ENCODE measurements at regions not wholly inside any gene's neighbourhood (a gene's known extent, or its start where the extent isn't known, plus 50 kb on each side); places are given as distances from the start of the nearest gene placed in this dataset.
"Not testable (repeated sequence)": the region's sequence is repeated elsewhere in the genome, so short reads cannot be mapped to it uniquely, and the experiment has no call there.

DNA sequence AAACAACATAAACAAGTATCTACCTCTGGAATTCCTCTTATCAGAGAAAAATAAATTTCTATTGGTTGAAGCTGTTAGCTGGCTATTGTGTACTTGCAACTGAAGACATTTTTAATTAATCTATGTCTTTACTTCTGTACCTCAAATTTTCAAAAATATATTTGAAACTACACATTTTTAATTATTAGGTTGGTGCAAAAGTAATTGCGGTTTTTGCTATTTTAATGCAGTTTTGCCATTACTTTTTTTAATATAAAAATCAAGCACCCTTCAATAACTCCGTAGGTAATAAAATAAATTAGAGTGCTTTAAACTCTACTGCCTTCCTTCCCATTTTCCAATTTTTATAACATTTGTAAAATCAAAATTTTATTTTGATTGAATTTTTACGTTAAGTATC is 262.1 kb upstream of the DUSP10 start:
- DNase-seq = no peak
- H3K4me3 ChIP-seq = no peak overlapping the region
- H3K4me1 ChIP-seq = no peaks in the 10 kb centered on the region
- no peaks in the 10 kb centered on the region for H3K9me3 ChIP-seq (replicated peaks)
- no peak overlapping the region for H3K27ac ChIP-seq (replicated peaks)
- no peaks in the 10 kb centered on the region for H3K36me3 ChIP-seq
- TF ChIP-seq, protein P1, sequence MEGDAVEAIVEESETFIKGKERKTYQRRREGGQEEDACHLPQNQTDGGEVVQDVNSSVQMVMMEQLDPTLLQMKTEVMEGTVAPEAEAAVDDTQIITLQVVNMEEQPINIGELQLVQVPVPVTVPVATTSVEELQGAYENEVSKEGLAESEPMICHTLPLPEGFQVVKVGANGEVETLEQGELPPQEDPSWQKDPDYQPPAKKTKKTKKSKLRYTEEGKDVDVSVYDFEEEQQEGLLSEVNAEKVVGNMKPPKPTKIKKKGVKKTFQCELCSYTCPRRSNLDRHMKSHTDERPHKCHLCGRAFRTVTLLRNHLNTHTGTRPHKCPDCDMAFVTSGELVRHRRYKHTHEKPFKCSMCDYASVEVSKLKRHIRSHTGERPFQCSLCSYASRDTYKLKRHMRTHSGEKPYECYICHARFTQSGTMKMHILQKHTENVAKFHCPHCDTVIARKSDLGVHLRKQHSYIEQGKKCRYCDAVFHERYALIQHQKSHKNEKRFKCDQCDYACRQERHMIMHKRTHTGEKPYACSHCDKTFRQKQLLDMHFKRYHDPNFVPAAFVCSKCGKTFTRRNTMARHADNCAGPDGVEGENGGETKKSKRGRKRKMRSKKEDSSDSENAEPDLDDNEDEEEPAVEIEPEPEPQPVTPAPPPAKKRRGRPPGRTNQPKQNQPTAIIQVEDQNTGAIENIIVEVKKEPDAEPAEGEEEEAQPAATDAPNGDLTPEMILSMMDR (IDR thresholded peaks at IDR 0.05; ENCODE audit: borderline replicate concordance) = no peak
- intact Hi-C loops (cut with micrococcal nuclease) = no loop called here
- no peaks in the 10 kb centered on the region for H3K27me3 ChIP-seq (ENCODE audit: low read depth)

DNA sequence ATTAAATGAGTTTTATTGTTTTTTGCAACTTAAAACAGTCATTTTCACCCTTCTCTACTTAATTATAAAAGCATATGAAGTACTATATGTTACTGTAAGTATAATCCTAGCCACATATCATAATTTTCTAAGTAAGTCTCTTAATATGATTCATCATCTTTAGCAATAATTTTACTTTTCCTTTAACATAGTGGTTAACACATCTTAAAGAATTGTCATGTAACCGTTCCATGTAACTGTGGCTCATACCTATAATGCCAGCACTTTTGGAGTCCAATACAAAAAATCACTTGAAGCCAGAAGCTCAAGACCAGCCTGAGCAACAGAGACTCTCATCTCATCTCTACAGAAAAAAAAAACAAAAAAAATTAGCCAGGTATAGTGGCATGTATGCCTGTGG is 260.6 kb upstream of the DUSP10 start:
- no peak for DNase-seq
- H3K9me3 ChIP-seq (replicated peaks) = no peaks in the 10 kb centered on the region
- H3K4me1 ChIP-seq = no peaks in the 10 kb centered on the region
- no peak overlapping the region for H3K4me3 ChIP-seq
- intact Hi-C loops (cut with micrococcal nuclease) = no loop called here
- H3K36me3 ChIP-seq = no peaks in the 10 kb centered on the region
- no peak overlapping the region for H3K27ac ChIP-seq (replicated peaks)
- H3K27me3 ChIP-seq (ENCODE audit: low read depth) = no peaks in the 10 kb centered on the region
- TF ChIP-seq, protein P1 (IDR thresholded peaks at IDR 0.05; ENCODE audit: borderline replicate concordance) = no peak

DNA sequence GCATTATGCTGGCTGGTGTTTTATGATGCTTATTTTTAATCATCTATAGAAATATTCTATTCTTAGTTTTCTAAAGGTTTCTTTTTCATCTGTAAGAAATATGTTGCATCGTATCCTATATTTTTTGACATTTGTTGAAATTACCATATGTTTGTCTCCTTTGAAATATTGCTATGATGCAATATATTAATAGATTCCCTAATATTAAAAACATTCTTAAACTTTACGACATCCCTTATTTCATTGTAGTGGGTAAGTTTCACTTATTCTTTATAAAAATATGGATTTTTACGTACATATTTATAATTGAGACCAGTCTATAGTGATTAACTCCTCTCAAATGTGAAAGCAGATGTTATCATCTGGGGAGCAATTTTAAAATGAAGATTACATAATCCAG is 258.2 kb upstream of the DUSP10 start:
- Histone ChIP-seq H3K4me3 (no peak overlapping the region), H3K9me3 (replicated peaks) (no peaks in the 10 kb centered on the region), H3K4me1 (no peaks in the 10 kb centered on the region), H3K27me3 (ENCODE audit: low read depth) (no peaks in the 10 kb centered on the region), H3K36me3 (no peaks in the 10 kb centered on the region), H3K27ac (replicated peaks) (no peak overlapping the region)
- TF ChIP-seq, protein P1 (IDR thresholded peaks at IDR 0.05; ENCODE audit: borderline replicate concordance) = no peak
- no peak for DNase-seq
- intact Hi-C loops (cut with micrococcal nuclease) = no loop called here

DNA sequence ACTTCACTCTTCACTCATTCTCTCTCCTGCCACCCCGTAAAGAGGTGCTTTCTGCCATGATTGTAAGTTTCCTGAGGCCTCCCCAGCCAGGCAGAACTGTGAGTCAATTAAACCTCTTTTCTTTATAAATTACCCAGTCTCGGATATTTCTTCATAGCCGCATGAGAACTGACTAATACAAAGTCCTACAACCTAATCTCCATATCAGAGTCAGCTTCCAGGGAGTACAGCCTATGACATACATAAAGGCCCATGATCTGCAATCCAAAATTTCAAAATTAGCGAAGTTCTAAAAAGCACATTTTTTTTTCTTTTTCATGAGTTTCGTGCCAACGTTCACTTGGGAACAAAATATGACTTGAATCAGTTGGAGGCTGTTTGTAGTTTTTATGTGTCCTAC is 256.9 kb upstream of the DUSP10 start:
- no peak for DNase-seq
- Histone ChIP-seq H3K9me3 (replicated peaks) (no peaks in the 10 kb centered on the region), H3K4me1 (no peaks in the 10 kb centered on the region), H3K27me3 (ENCODE audit: low read depth) (no peaks in the 10 kb centered on the region), H3K36me3 (no peaks in the 10 kb centered on the region), H3K4me3 (no peak overlapping the region), H3K27ac (replicated peaks) (no peak overlapping the region)
- intact Hi-C loops (cut with micrococcal nuclease) = no loop called here
- TF ChIP-seq, protein P1 (IDR thresholded peaks at IDR 0.05; ENCODE audit: borderline replicate concordance) = no peak

DNA sequence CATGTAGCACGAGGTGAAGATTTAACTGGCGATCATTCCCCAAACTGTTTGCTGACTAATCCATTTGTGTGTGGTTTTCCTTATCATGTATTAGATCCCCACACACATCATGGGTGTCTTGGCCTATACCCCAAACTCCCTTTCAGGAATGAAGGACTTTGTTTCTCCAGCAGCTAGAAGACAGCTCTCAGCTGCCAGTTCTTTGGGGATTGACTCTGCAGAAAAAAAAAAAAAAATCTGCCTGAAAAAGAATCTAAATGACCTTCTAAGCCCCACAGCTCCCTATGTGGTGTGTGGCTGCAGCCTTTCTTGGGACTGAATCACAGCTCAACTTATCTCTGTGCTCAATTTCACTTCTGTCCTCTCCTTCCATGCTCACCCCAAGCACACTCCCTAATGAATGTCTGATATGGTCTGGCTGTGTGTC is 256.3 kb upstream of the DUSP10 start:
- Histone ChIP-seq H3K9me3 (replicated peaks) (no peaks in the 10 kb centered on the region), H3K4me1 (no peaks in the 10 kb centered on the region), H3K27ac (replicated peaks) (no peak overlapping the region), H3K36me3 (no peaks in the 10 kb centered on the region), H3K4me3 (no peak overlapping the region), H3K27me3 (ENCODE audit: low read depth) (no peaks in the 10 kb centered on the region)
- intact Hi-C loops (cut with micrococcal nuclease) = no loop called here
- no peak for DNase-seq
- TF ChIP-seq, protein P1 (IDR thresholded peaks at IDR 0.05; ENCODE audit: borderline replicate concordance) = no peak

DNA sequence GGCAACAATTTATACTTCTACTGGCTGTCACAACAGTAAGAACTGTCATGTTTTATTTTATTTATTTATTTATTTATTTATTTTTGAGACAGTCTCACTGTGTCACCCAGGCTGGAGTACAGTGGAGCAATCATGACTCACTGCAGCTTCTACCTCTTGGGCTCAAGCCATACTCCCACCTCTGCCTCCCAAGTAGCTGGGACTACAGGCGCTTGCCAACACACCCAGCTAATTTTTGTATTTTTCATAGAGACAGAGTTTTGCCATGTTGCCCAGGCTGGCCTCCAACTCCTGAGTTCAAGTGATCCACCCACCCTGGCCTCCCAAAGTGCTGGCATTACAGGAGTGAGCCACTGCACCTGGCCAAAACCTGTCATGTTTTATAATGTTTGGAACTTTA is 255.1 kb upstream of the DUSP10 start:
- H3K4me1 ChIP-seq; DNase-seq; intact Hi-C loops (cut with micrococcal nuclease); H3K9me3 ChIP-seq (replicated peaks); H3K4me3 ChIP-seq; H3K27me3 ChIP-seq (ENCODE audit: low read depth); H3K36me3 ChIP-seq; H3K27ac ChIP-seq (replicated peaks): not testable (repeated sequence)
